Activated T-helper 1 cell treated with Interleukin-2 at 50 U/mL for 16 hours (primary cell): ENCODE measurements at regions not wholly inside any gene's neighbourhood (a gene's known extent, or its start where the extent isn't known, plus 50 kb on each side); places are given as distances from the start of the nearest gene placed in this dataset.

Experiments
- DNase-seq: peaks from one replicate; pipeline ENCODE4 v3.0.0-alpha.2; 2020; ENCODE audit warnings: low read depth

DNA sequence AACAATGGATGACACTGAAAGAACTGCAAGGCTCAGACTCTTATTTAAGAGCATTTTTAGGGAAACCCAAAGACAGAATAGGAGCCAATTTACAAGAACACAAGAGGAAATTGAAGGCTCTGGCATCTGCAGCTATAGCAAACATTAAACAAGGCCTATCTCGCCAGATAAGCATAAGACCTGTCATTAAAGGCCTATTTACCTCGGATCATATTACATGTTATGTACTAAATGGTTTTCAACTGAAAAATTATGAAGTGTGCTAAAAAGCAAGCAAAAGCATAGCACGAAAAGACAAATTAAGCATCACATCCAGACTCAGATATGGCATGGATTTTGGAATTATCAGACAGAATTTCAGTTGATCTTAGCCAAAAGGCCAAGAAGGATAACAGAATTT, 617.1 kb downstream of the SQOR start:
- DNase-seq = no peak

DNA sequence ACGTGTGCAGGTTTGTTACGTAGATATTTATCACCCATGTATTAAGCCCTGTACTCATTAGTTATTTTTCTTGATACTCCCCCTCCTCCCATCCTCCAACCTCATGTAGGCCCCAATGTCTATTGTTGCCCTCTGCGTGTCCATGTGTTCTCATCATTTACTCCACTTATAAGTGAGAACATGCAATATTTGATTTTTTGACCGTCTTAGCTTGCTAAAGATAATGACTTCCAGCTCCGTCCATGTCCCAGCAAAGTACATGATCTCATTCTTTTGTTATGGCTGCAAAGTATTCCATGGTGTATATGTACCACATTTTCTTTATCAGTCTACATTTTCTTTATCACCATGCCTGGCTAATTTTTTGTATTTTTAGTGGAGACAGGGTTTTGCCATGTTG, 623.2 kb downstream of the SQOR start:
- DNase-seq = no peak

DNA sequence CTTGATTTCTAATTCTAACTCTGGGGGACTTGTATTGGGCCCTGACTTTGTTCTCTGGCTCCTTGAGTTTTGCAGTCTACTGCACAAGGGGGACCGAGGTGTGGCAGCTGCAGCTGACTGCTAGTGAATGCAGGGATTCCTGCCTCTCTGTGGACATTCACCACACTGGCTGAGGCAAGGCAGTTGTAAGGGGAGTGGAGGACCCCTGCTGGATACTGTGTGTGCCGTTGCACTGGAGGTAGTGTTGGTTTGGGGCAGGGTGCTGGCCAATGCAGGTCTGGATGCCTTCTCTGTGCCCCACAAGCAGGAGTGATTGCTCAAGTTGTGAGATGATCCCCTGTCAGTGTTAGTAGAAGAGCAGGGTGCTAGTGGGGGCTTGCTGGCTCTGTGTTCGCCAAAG, 626.1 kb downstream of the SQOR start:
- DNase-seq = no peak

DNA sequence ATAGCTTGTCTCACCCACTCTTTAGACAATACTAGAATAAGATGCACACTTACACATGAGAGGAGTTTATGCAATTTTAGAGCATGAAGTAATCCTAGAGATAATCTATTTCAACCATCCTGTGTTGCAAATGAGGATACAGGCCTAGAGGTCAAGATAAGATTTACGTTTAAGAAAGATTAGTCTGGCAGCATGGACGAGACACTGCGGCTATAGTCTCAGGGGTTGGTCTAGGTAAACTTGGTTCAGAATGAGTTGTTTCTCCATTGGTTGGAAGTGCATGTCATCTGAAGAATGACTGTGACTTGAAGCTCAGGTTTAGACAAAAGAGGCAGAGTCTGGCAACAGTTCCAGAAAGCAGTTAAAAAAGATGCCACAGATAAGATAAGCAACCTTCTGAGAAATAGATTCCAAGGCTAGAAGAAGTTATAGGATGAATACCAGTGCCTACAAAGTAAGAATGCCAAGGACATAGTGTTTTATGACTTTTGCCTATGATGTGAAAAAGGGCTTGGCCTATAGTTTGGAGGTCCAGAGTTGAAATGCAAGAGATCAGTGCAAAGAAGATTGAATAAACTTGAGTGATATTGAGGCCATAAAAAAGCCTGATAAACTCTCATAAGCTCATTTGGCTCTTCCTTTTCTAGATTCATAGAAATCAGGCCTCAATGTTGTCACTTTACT, 631.0 kb downstream of the SQOR start:
- no peak for DNase-seq

DNA sequence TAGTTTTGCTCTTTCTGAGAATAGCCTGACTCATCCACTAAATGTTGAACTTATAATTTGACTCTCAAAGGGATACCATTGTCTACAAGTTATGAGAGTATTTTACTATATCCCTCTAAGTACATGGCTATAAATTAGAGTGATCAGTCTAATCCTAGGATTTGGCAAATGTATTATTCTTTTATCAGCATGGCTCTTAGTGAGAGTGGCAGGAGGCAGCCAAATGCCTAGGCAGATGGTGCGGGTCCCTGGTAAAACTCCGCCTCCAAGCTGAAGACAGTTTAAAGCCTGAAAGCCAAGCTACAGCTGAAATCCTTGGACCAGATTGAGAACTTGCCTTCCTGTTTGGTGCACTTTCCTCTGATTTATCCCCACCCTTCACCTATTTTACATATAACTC, 631.8 kb downstream of the SQOR start:
- no peak for DNase-seq

DNA sequence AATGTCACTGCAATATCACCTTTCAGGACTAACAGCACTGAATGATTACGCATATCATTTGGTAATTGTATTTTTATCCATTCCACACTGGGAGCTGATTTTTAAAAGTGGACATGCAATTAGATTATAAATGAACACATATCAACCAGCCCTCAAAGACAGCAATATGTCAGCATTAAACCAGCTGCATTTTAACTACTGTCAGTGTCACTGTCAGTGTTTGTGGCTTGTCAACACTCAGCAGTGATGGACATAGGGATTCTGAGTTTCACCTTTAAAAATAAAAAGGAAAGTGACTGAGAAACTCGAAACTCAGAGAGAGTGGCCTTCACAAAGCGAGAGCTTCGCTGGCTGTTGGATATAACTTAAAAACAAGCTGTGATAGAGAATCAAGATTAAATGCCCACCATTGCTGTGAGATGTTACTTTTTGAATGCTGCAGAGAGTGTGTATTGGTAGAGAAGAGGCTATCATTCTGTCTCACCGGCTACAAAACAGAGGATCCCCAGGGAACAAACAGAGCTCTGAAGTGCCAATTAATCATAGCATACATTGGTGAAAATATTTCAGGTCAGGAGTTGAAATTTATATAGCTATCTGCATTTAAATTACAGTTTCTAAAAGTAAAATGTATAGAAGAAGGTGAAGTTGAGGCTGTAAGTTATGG, 635.8 kb downstream of the SQOR start:
- no peak for DNase-seq

DNA sequence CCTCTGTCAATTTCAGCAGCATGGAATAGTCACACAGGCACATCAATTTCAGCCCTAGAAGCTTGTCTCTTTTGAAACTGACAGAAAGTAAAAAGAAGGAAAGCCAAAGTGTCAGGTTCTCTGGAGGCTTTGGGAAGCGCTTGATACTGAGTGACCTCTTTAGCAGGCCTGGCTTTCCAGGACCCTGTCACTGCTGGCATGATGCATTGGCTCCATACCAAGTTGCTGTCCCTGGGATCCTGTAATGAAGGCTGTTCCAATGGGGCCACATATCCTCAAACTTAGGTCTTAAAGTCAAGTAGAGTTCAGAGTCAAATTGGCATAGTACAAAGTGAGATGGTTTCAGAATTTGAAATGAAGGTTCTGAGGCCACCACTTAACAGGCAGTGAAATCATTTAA, 640.9 kb downstream of the SQOR start:
- no peak for DNase-seq

DNA sequence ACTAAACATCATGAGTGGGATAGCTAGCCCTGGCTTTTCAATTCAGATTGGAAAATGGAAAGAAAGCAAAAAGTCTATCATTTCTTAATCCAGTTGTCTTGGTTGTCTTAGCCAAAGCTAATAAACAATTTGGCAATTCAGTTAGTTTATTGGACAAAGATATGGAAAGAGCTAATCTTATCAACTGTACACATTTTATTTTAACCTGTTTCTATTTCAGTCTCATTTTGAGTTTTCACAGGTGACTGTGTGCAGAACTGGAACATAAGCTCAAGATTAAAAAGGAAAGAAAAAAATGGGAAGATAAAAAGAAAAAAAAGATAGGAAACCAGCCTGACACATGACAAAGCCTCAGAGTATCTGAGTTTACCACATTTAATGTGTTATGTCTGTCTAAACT, 642.6 kb downstream of the SQOR start:
- no peak for DNase-seq

DNA sequence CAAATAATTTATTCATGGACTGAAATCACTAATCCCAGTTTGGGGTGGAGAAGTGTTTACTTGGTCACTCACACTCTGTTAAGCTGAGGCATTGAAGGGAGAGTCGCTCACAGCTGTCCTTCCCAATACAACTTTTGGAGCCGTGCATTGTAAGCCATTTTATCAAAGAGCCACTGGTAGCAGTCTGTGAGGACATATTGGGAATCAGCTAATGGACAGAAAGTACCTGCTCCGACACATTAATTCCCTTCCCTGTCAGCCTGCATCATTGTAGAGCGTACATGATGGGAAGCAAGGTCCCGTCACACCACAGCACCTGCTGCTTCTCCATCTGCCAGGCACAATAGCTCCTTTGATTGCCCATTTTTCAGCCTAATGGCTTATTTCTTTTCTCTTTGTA, 643.2 kb downstream of the SQOR start:
- DNase-seq = no peak

DNA sequence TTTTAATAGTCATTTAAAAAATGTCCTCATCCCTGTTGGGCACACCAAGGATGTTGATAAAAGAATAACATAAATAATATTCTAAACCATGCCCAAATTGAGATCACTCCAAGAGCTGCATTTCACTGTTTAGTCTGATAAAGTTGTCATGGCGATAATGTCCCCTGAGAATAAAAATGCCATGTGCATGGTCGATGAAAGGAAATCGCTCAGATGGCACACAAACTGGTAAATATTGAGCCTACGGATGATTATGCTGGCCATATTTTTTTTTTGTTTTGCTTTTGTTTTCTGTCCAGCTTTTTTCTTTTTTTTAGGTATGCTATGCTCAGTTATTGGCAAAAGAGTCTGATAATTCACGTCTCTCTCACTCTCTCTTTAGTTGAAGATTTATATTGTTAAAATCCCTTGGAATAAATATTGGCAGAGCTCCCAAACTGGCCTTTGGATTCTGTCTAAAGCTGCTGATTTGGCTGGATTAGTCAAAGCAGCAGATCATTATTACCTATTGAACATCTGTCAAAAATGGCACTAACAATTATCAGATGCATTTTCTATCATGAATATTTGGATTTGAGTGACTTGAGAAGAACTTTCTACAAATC, 643.8 kb downstream of the SQOR start:
- no peak for DNase-seq

DNA sequence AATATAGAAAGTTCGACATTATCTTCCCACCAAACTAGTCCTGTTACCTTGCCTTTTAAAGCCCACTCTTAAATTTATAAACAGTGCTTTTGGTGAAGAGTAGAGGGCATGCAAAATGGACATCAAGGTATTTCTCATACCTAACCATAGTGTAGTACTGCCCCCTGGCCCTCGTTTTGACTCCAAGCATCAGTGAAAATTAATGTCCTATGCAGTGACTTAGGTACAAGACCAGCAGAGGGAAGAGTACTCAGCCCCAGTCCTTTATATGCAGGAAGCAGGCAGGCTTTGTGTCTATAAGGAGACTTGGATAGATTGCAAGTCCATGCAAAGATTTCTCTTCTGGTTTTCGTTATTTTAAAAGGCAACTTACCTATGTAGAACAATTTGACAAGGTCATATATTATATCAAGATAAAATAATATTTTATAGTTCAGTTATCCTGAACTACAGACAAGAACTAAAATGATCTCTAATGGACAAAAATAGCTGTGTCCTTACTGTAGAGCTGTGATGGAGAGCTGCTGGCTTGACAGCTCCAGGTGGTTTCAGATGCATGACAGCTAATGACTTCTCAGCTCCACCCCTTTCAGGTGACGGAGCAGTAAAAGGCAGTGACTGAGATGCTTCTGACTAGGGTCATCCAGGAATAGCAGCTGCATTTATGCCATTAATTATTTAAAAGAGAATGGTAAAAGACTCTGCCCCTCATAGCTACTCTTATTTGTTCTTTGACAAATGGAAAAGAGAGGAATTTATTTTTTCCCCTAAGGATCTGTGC, 646.1 kb downstream of the SQOR start:
- DNase-seq = no peak

DNA sequence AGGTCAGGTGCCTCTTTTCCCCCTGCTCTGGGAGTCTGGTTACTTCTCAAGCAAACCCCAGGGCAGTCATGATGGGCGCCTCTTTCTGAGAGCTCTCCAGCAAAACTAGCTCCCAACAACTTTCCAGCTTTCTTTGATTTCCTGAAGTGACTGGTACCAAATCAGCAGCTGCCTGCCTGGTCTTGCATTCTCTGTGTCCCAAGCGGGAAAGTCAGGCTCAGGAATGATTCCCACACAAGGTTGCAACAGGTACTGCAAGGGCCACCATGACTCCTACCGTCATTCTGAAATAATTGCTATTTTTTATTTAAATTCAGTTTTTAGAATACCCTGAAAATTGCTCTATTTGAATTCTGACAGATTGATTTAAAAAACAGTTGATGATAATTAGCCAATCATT, 658.7 kb downstream of the SQOR start:
- no peak for DNase-seq

DNA sequence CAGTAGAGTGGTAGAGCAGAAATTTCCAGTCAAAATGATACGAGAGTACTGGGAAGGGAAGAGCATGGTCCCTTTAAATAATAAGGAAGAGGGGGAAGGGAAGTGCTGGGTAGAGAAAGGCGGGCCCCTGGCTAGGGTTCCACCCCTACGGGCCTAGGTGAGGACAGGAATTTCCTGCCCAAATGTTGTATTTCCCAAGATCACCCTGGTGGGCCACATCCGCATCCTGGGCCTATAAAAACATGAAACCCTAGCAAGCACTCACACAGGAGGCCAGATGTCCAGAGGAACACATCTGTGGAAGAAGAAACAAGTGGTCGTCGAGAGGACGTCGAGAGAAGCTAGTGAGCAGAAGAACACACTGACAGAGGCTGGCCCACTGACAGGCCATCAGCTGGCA, 661.2 kb downstream of the SQOR start:
- DNase-seq = no peak

DNA sequence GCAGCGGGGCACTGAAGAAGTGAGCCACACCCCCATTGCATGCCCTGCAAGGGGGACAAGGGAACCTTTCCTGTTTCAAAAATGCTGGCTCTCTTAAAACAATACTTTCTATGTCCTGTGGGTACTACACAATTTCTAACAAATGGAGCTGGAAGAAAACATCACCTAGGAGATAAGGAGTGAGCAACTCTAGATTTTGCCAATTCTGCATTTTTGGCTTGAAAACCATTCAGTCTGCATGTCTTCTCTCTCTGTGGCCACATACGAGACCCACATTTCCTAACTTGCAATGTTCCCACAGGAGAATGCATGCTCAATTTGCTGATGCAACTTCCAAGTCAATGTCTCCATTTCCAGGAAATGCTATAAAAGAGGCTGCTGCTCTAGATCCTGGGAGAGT, 662.0 kb downstream of the SQOR start:
- DNase-seq = no peak

DNA sequence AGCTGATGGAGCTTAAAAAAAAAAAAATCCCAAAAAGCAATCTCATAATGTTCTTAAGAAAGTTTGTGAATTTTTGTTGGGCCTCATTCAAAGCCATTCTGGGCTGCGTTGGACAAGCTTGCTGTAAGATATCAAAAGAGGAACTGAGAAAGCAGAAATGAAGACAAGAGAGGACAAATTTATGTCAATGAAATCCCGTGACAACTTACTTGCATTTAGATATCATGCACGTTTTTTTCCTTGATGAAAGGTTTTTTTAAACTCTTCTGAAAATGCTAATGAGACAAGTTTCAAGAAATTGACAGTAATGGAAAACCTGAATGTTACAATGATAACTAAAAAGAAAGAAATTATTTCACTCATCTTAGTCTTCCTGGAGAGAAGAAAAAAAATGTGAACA, 662.9 kb downstream of the SQOR start:
- no peak for DNase-seq

DNA sequence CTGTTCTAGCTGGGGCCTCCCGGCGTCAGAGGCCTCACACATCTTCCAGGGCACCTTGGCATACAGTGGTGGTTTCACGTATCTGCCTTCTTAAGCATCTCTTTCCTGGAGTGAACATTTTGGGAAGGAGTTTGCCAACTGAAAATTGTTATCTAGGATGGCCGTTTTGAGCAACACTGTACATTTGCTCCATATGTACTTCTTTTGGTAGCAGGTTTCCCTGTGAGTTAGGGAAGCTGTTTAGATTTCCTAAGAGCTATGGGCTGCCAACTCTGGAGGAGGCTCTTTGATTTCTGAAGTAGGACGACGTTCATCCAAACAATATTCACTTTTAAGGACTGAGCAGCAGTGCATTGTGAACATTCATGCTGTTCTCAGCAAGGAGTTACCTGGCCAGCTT, 665.9 kb downstream of the SQOR start:
- no peak for DNase-seq

DNA sequence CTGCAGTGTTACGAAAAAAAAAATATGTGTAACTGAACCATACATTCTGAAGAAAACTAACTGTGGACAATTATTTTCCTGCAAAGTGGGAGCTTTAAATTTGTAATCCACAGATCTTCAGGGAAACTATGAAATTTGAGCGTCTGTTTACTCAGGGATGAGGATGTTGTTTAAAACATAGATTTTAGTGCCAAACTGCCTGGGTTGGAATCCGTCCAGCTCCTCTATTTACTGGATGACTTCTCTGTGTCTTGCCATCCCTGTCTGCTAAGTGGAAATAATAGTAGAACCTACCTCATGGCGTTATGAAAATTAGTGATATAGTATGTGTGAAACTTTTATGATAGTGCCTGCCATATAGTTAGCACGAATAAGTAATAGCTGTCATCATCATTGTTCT, 666.5 kb downstream of the SQOR start:
- no peak for DNase-seq

DNA sequence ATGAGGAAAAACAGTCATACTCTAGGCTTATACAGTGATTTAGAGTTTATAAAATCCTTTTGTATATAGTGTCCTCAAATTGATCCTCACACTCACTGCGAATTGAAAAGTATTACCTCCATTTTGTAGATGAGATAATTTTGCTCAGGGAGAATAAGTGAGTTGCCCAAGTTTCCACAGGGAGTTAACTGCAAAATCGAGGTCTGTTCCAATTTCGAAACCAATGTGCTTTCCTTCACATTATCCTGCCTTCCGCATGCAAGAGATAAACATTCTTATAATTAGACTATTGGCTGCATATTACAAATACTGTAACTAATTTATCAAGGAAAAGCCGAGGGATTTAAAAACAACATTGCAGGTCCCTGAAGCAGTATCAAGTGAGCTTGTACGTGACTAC, 667.0 kb downstream of the SQOR start:
- DNase-seq = no peak

DNA sequence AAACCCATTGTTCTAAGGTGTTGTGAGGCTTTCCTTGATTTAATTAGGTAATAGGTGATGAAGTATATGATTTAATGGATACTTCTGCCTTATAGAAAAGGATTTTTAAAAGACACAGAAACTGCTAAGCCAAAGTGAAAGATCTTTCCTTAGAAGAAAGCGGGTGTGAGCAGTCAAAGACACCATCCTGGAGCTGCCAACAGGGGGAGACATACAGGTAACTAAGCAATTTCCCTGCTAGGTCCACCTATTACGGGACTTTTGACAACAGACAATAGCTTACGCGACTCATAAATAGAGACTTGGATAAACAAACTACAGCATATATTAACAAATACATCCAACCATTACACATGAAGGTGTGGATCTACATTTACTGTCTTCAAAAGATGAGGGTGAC, 669.5 kb downstream of the SQOR start:
- DNase-seq = no peak

DNA sequence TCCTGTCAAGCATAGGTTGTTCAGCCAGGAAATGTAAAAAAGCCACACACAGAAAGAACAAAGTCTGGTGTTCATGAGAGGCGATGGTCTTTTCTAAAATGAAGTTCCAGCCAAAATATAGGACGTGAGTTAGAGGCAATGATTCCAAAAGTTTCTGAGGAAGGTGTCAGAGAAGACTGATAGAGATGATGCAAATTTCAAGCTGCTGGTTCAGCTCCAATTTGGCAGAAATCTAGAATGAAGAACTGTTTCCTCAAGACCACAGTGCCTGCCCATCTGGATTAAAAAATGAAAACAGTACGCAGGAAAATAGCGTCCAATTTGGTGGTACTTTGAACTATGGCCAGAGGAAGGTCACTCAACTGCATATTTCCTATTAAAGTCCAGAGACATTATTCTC, 672.9 kb downstream of the SQOR start:
- DNase-seq = no peak

DNA sequence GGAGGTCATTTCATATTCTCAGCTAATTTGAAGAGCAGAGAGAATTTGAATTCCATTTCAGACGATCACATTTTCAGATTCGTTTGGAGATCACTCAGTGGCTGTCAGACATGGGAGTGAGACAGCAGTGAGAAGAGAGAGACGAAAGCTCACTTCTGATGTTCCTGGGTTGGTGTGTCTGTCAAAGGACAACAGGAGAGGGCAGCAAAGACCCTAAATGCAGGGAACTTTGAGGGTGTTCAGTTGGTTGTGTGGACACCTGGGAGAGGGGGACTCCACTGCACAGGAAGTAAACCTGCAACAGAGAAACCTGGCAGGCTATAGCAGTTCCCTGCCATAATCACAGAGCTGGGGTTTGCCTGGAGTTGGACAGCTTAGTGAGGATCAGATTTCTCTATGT, 675.1 kb downstream of the SQOR start:
- DNase-seq = no peak

DNA sequence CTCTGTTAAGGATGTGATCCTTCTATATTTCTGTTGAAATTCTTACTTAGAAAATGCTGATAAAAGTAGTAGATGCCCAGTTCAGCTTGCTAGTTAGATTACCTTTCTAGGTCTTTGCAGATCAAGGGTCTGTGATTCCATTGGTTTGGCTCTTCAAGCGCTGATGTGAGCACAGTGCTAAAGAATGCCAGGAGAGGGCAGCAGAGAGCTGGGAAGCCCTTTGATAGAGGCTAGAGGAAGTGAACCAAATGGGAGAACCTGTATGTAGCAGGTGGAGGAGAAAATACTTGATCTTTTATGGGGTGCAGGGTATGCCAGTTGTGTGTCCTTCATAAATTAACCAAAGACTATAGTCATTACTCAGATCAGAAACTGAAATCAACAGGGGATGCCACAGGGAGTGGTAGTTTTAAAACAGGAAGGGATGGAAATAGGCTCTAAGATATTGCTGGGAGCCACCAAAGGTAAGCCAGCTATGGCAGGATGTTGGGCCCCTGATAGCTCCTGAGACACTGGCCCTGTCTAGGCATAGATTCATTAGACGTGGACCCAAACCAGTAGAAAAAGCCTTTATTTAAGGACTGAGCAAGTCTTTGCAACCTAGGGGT, 677.4 kb downstream of the SQOR start:
- DNase-seq = no peak

DNA sequence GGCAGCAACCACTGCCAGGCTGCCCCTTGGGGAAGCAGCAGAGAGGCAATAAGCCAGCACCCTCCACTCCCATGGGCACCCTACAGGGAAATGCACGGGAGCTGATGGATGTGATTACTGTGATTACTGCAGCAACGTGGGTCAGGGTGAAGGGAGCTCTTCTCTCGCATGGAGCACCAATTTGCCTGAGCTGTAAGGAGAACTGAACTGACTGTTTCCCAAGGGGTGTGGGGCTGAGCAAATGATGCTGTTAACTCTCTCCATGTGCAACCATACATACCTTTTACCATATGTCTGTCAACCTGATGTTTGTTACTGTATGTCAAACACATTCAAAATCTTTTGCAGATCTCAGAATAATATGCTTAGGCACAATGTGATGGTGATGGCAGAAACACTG, 680.6 kb downstream of the SQOR start:
- DNase-seq = no peak
